NT2/D1 (cell line): ENCODE measurements at regions not wholly inside any gene's neighbourhood (a gene's known extent, or its start where the extent isn't known, plus 50 kb on each side); places are given as distances from the start of the nearest gene placed in this dataset.

ENCODE experiments used
- SUZ12 ChIP-seq: IDR thresholded peaks from 2 replicates; pipeline ENCODE4 v1.6.1; 2011; ENCODE audit not compliant: insufficient read length, insufficient read depth; ENCODE audit errors: extremely low read depth
- YY1 ChIP-seq: IDR thresholded peaks from 2 replicates; pipeline ENCODE4 v1.6.1; 2011; ENCODE audit not compliant: insufficient read length, insufficient read depth
- ZNF274 ChIP-seq: IDR thresholded peaks from 2 replicates; pipeline ENCODE4 v1.6.1; 2011; ENCODE audit warnings: mild to moderate bottlenecking, low read depth, low read length

DNA sequence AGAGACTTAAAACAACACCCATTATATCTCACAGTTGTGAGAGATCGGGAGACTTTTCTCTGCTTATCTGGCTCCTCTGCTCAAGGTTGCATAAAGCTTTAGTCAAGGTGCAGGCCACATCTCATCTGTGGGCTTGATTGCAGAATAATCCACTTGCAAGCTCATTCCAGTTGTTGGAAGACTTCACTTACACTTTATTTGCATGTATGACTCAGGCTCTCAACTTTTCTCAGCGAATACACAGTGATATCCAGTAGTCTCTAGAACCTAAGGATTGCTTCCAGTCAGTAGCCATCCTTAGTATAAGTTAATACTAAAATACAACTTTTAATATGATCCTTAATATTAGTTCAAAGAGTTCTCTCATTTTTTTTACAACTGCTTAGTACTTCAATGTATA, 435.5 kb upstream of the NRG3 start:
- TF ChIP-seq ZNF274: no peak
- TF ChIP-seq YY1: no peak
- TF ChIP-seq SUZ12: no peak
